Left renal cortex interstitium (tissue), 4 donors: ENCODE measurements at regions not wholly inside any gene's neighbourhood (a gene's known extent, or its start where the extent isn't known, plus 50 kb on each side); places are given as distances from the start of the nearest gene placed in this dataset.

Source experiments
- DNase-seq, 4 donors: peaks; one replicate each; pipeline ENCODE4 v3.0.0-alpha.2; 2013; ENCODE audit warnings: low read depth in 4 of 4, low spot score in 2 of 4, missing footprints in 1 of 4

- no peak for DNase-seq
These were observed 237.5 kb downstream of the ERMARD start for GRCh38 chr6:169988769-169989550.

DNA sequence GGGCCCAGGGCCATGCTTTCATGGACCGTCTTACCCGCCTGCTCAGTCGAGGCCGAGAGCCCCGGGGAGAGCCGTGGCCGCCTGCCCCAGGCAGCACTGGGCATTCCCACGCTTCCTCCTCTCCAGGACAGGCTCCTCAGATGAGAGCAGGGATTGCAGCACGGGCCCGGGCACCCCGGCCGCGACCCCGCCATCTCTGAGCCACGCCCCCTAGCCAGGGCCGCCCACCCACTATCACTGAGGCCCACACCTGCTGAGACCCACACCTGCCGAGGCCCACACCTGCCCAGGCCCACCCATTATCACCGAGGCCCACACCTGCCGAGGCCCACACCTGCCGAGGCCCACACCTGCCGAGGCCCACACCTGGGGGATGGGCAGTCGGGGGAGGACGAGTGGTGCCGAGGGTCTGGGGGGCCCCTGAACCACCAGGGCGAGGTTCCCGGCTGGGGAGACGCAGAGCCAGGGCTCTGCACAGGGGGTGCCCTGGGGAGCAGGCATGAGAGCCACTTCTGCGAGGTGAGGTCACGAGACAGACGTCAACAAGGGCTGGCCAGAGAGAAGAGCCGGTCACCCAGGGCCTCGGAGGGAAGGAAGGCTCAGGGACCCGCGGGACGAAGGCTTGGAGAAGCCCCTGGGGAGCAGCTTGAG, 235.6 kb downstream of the ERMARD start:
- no peak for DNase-seq

DNA sequence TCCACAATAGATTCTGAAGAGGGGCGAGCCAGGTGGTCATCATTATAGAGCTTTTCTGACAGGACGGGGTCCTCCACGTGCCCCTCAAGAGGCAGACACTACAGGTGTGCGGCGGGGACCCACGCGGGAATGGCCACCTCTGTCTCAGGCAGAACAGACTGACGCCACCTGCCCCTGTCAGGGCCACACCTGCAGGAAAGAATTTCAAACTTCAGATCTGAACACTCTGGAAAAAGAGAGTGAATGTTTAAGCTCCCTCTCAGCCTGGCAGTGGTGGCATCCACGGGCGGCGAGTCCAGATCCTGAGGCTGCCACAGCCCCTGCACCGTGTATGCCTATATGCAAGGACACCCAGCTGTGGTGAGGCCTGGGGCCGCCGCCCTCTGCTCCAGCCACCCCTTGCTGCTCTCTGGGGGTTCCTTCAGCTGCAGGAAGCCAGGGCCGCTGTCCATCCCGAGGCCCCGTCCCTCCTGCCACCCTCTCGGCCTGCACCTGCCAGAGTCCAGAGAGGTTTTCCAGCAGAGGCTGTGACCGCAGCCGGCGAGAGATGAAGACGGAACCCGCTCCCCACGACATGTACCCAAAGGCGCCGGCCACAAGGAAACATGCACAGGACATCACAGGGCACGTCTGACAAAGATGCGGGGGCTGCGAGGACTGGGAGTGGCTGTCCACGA, 234.9 kb downstream of the ERMARD start:
- DNase-seq = no peak

DNA sequence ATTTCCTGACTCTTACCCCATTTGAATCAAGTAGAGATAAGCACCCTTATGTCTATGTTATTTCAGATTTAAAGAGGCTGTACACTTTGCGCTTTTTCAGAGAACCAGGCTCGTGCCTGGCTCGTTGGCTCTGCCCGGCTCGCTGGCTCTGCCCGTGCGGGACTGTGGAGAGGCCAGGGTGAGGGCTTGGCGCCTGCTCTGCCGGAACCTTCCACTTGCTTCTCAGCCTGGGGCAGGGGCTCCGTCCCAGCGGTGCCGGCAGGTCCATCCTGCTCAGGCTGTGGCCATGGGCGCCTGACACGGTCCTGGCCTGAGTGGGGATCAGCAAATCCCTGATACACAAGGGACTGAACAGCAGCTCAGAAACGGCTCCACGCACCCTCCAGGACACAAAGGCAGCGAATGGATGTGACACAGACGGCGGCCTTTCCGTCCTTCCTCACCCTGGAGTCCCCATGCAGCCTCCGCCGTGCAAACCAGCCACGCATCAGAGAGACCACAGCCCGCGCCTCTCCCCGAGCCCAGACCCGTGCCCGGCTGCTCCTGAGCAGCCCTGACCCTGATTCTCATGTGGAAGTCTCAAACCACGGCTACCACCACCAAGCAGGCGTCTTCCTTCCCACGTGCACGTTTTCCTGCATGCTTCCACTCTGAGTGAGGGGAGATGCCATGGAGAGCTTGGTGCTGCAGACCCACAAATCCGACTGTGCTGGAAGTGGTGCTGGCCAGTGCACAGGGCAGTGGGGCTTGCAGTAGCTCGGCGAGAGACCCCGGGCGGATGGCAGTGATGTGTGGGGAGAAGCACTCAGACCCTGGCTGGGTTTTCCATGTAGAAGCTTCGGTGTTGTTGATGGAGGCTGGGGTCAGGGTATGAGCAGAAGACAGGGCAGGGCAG, 233.9 kb downstream of the ERMARD start:
- no peak for DNase-seq

DNA sequence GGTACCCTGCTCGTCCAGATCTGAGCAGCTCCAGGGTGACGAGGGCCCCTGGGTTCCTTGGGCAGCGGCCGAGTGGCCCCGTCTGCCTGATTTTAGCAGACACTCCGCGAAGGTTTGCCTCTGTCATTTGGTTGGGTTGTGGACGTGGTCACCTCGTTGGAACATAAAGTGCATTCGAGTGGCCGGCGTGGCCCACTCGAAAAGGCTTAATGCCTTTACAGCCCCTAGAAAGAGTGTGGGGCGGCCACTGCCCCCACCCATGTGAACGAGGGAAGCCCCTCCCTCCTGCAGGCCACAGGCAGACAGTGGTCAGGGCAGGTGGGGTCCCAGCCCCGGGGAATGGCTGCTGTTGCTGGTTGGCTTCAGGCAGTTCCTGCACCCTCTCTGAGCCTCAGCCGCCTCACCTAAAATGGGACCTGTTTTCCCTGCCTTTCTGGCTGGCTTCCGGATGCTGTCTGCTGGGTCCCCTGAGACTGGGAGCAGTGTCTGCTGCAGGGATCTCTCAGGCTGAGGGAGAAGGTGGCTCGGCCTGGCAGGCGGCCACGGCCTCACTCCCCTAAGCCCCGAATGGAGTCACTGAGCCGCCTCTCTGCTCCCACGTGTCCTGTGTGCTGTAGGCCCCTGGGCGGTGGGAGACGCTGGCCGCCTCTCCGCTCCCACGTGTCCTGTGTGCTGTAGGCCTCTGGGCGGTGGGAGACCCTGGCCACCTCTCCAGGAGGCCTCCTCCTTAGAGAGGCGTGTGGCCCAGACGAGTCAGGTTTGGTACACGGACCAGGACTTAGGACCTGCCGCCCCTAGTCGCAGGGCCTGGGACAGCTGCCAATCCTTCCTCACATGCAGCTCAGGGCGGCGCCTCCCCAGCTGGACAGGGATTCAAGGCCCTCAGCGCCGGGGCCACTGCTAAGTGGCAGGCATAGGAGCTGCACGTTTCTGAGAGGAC, 233.0 kb downstream of the ERMARD start:
- DNase-seq = no peak

- no peak for DNase-seq
These were observed 232.2 kb downstream of the ERMARD start for GRCh38 chr6:169983651-169984050.

DNA sequence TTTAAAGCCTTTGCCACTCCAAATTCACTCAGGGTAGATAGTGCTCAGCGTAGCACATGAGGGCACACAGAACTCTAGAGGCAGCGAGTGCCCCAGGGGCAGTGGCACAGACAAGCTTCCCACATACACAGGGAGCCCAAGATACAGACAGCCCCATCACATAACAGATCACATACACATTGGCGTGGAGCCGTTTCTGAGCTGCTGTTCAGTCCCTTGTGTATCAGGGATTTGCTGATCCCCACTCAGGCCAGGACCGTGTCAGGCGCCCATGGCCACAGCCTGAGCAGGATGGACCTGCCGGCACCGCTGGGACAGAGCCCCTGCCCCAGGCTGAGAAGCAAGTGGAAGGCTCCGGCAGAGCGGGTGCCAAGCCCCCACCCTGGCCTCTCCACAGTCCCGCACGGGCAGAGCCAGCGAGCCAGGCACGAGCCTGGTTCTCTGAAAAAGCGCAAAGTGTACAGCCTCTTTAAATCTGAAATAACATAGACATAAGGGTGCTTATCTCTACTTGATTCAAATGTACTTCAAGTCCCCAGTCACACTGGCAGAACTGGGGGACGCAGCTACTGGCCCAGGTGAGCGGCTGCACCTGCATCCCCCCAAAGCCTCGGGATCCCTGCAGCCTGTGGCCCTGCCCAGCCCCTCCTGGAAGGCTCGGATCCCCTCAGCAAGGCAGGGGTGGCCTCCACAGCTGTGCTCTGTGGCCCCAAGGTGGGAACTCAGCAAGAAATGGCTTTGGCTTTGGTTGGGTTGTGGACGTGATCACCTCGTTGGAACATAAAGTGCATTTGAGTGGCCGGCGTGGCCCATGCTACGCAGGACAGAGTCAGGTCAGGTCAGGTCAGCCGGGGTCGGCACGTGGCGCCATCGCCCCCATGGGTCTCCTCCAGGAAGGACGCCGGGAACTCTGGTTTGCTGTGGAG, 231.3 kb downstream of the ERMARD start:
- DNase-seq = no peak

- DNase-seq = no peak
These were observed 230.5 kb downstream of the ERMARD start for GRCh38 chr6:169981969-169982368.

DNA sequence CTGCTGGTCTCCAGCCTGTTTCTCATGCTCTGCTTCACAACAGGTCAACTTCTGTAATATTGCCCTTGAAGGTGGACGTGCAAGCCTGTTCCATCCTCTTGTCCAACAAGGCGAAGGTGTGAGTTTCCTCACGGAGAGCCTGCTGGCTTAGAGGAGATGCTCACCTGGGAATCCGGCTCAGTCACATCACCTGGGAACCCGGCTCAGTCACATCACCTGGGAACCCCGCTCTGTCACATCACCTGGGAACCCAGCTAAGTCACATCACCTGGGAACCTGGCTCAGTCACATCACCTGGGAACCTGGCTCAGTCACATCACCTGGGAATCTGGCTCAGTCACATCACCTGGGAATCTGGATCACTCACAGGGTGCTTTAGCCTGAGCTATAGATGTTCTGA, 230.1 kb downstream of the ERMARD start:
- DNase-seq = no peak

GRCh38 chr6:169980826-169981450, 229.5 kb downstream of the ERMARD start:
- DNase-seq = no peak

GRCh38 chr6:169979873-169980432, 228.5 kb downstream of the ERMARD start:
- DNase-seq = no peak

GRCh38 chr6:169978615-169979161, 227.3 kb downstream of the ERMARD start:
- no peak for DNase-seq

DNA sequence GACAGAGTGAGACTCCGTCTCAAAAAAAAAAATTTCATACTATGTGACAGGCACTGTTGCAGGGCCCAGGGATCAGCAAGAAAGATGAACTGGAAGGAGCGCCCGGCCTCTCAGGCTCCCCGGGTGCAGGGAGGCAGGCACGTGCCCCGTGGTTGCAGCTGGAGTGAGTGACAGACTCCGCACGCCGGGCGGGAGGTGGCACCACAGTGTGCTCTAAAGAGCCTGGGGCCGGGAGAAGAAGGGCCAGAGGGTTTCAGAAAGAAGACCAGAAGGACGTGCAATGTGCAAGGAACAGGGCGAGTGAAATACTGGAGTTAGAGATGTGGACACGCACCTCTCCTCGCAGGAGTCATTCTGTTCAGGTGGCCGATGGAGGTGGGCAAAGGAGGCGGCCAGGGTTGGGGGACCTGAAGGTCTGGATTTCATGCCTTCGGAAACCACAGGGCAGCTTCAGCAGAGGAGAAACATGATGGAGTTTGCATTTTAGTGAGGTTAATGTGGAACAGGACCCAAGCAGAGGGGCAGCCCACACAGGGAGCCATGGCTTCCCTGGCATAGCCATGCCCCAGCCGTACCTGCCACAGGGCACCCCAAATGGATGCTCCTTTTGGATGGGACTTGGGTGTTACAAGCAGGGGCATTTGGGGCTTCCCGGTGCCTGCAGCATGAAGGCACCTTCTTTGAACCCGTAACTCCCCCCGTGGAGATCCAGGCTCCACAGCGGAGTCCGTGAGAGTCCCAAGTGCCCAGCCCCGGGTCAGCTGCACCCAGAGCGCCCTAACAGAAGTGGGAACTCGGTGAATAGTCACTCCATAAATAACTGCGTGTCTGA, 226.2 kb downstream of the ERMARD start:
- no peak for DNase-seq

DNA sequence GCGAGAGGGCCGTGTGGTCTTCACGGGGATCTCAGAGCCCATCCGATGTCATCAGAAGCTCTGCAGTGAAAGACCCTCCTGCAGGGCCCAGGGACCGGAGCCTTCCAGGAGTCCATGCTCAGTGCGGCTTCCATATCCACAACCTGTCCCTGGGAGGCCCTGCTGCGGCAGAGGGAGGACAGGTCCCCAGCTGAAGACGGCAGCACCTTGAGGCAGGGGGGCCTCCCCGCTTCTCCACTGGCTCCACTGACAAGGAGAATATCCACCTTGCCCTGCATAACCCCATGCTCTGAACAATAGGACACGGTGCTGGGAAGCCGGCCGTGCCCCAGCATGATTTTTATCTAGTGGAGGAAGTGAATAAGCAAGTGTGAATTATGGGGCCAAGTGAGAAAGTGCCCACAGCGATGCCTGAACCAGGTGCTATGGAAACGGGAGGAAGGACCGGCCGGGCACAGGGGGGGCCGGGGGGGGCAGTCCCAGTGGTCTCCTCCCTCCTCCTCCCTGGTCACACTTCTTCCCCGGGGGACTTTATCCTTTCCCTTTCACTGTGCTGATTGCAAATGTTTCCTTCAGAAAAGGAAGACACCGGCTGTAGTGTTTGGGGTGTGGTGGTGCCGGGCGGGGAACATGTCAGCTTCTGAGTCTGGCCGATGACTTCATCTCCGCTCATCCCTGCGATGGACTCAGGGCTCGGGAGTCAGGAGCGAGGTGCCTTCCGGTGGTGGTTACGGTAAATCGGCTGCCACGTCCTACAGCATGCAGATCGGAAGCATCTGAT, 225.1 kb downstream of the ERMARD start:
- DNase-seq = no peak

DNA sequence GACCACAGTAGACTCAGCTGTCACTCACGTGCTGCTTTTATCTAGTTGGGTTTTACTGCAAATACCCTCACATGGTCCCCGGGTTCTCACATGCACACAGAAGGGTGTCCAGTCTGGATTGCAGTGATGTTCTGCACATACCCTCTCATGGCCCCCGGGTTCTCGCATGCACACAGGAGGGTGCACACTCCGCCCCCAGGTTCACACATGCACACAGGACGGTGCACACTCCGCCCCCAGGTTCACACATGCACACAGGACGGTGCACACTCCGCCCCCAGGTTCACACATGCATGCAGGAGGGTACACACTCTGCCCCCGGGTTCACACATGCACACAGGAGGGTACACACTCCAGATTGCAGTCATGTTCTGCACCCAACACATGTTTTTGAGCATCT, 224.3 kb downstream of the ERMARD start:
- DNase-seq = no peak

GRCh38 chr6:169975286-169975685, 223.9 kb downstream of the ERMARD start:
- DNase-seq = no peak
